Heart left ventricle (tissue), 13 donors: ENCODE measurements at regions not wholly inside any gene's neighbourhood (a gene's known extent, or its start where the extent isn't known, plus 50 kb on each side); places are given as distances from the start of the nearest gene placed in this dataset.

Experiments used
- POLR2A ChIP-seq, 2 donors: fragments of 450-650 bp; IDR thresholded peaks; one replicate each; pipeline ENCODE4 v1.6.1; 2017; ENCODE audit warnings: antibody characterized with exemption in 2 of 2, mild to moderate bottlenecking in 2 of 2, moderate library complexity in 2 of 2
- TF ChIP-seq, protein P1 (sequence below), 12 donors: fragments of 200-600 bp; sonication (generic) in 4 of 12; IDR thresholded peaks; one replicate each; pipeline versions ENCODE4 v1.5.0 to v1.8.0; 2018 to 2022; ENCODE audit warnings: antibody characterized with exemption in 12 of 12, mild to moderate bottlenecking in 5 of 12
- donor health status: ischemic (EF 13 %, LVEDD 7.1; RV severe dilation, severe dysfunction).
- donor health status: DM: no; HTN: yes; CAD: no.
- donor health status: DM: no; HTN: no; CAD: no.
- donor health status: ischemic (EF 25% LVEDD 6.9; RV normal size, moderate dysfunction).
- donor health status: ischemic (EF 25% LVEDD 5.7; RV mildly dilated, moderate dysfunction).
- donor health status: ischemic (EF 35%, LVEDD 5.7; RV mildly dilated, moderate dysfunction).
- donor health status: nonischemic (EF 11% LVEDD 7.7; RV severe dilation, severe dysfunction).
- donor health status: DM: yes; HTN: yes; CAD: no.
- donor health status: PGD.
- donor health status: ischemic (EF 29% LVEDD 5.4; RV normal size, mild dysfunction).
- donor health status: nonischemic (EF 23%, LVEDD 6.1; RV moderate dilation, normal function).

DNA sequence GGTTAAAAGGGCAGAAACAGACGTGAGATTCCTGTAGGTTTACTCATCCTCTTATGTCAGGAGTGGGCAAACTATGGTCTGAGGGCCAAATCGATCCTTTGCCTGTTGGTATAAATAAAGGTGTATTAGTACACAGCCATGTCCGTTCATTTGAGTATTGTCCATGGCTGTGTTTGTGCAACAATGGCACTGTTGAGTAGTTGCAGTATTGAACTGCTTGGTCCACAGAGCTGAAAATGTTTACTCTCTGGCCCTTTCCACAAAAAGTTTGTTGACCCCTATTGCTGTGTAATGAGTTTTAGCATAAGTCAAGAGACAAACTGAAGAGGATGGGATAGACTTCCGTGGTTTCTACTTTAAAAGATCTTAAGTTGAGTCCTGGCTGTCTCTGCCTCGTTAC lies 59.0 kb upstream of the MID1 start:
- TF ChIP-seq, protein P1, sequence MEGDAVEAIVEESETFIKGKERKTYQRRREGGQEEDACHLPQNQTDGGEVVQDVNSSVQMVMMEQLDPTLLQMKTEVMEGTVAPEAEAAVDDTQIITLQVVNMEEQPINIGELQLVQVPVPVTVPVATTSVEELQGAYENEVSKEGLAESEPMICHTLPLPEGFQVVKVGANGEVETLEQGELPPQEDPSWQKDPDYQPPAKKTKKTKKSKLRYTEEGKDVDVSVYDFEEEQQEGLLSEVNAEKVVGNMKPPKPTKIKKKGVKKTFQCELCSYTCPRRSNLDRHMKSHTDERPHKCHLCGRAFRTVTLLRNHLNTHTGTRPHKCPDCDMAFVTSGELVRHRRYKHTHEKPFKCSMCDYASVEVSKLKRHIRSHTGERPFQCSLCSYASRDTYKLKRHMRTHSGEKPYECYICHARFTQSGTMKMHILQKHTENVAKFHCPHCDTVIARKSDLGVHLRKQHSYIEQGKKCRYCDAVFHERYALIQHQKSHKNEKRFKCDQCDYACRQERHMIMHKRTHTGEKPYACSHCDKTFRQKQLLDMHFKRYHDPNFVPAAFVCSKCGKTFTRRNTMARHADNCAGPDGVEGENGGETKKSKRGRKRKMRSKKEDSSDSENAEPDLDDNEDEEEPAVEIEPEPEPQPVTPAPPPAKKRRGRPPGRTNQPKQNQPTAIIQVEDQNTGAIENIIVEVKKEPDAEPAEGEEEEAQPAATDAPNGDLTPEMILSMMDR (IDR thresholded peaks at IDR 0.05), result no peak
- TF ChIP-seq POLR2A (IDR thresholded peaks at IDR 0.05), result no peak
